ENCODE measurements at regions not wholly inside any gene's neighbourhood (a gene's known extent, or its start where the extent isn't known, plus 50 kb on each side); places are given as distances from the start of the nearest gene placed in this dataset.
"Not testable (repeated sequence)": the region's sequence is repeated elsewhere in the genome, so short reads cannot be mapped to it uniquely, and the experiment has no call there.

DNA sequence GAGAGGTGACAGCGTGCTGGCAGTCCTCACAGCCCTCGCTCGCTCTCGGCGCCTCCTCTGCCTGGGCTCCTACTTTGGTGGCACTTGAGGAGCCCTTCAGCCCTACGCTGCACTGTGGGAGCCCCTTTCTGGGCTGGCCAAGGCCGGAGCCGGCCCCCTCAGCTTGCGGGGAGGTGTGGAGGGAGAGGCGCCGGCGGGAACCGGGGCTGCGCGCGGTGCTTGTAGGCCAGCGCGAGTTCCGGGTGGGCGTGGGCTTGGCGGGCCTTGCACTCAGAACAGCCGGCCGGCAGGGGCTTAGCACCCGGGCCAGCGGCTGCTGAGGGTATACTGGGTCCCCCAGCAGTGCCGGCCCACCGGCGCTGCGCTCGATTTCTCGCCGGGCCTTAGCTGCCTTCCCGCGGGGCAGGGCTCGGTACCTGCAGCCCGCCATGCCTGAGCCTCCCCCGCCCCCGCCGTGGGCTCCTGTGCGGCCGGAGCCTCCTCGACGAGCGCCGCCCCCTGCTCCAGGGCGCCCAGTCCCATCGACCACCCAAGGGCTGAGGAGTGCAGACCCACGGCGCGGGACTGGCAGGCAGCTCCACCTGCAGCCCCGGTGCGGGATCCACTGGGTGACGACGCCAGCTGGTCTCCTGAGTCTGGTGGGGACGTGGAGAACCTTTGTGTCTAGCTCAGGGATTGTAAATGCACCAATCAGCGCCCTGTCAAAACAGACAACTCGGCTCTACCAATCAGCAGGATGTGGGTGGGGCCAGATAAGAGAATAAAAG lies 661.0 kb downstream of the ETNK1 start:
- TF ChIP-seq MEF2B (IDR thresholded peaks at IDR 0.05; ENCODE audit: partially characterized antibody, poor library complexity, severe bottlenecking); CTCF (IDR thresholded peaks at IDR 0.05 in 2 of 3, conservative IDR thresholded peaks at IDR 0.05 in 1 of 3; ENCODE audit: control insufficient read depth in 2 of 3, extremely low read depth in 1 of 3, insufficient read depth in 1 of 3, low read depth in 3 of 3, low read length in 3 of 3); TAF1 (IDR thresholded peaks at IDR 0.05; ENCODE audit: borderline replicate concordance, low read depth, low read length); USF2 (IDR thresholded peaks at IDR 0.05; ENCODE audit: borderline replicate concordance, low read depth, low read length): not testable (repeated sequence)
